Stomach (tissue), 8 donors: ENCODE measurements at regions not wholly inside any gene's neighbourhood (a gene's known extent, or its start where the extent isn't known, plus 50 kb on each side); places are given as distances from the start of the nearest gene placed in this dataset.

Experiments used
- DNase-seq, 2 donors: peaks; one replicate each; pipeline versions ENCODE4 v3.0.0 to v3.0.0-alpha.2; 2013 to 2019
- H3K27ac ChIP-seq, 5 donors: fragments of 200-600 bp in 4 of 5; sonication (generic) in 4 of 5; one replicate each; pipeline ENCODE4 v1.5.1; 2013 to 2019; ENCODE audit warnings: mild to moderate bottlenecking in 1 of 5, moderate library complexity in 1 of 5
- H3K27me3 ChIP-seq, 3 donors: fragments of 200-600 bp; sonication (generic); one replicate each; pipeline ENCODE4 v1.5.1; 2017 to 2019; ENCODE audit warnings: mixed run types in 1 of 3
- H3K36me3 ChIP-seq, 4 donors: fragments of 200-600 bp; sonication (generic); 1 replicate in 3 of 4; 2 replicates in 1 of 4; pipeline ENCODE4 v1.5.1; 2016 to 2019
- H3K4me1 ChIP-seq, 4 donors: fragments of 200-600 bp; sonication (generic); one replicate each; pipeline ENCODE4 v1.5.1; 2016 to 2019
- H3K4me3 ChIP-seq, 4 donors: fragments of 200-600 bp; sonication (generic) in 3 of 4; one replicate each; pipeline ENCODE4 v1.5.1; 2016 to 2019; ENCODE audit warnings: mild to moderate bottlenecking in 1 of 4
- H3K9me3 ChIP-seq, 4 donors: fragments of 200-600 bp; sonication (generic); one replicate each; pipeline ENCODE4 v1.5.1; 2016 to 2019
- EP300 ChIP-seq: sonication (generic); formaldehyde crosslinking; IDR thresholded peaks from one replicate; pipeline ENCODE4 v1.6.1; 2017; ENCODE audit warnings: antibody characterized with exemption
- POLR2A ChIP-seq, 4 donors: fragments of 450-650 bp; IDR thresholded peaks; one replicate each; pipeline ENCODE4 v1.6.1; 2016; ENCODE audit warnings: antibody characterized with exemption in 4 of 4, control low read depth in 2 of 4, mild to moderate bottlenecking in 1 of 4, moderate library complexity in 1 of 4
- POLR2AphosphoS5 ChIP-seq, 3 donors: sonication (generic); formaldehyde crosslinking; IDR thresholded peaks; one replicate each; pipeline ENCODE4 v1.6.1; 2016; ENCODE audit warnings: antibody characterized with exemption in 3 of 3
- WGBS, 5 donors: extraction: QIAGEN DNeasy Blood & Tissue Kit in 3 of 5; methylation state at CpG; one replicate each; pipeline versions ENCODE4 v1.1.5 to v1.1.7; 2013 to 2018; 5-methylcytosine and 5-hydroxymethylcytosine counted together
- intact Hi-C: fragments of 100-400 bp; cut with DNase I; formaldehyde crosslinking; loops from one replicate; pipeline ENCODE4 v1.15.1; 2023; ENCODE audit warnings: low total_unique reads
- TF ChIP-seq, protein P1 (sequence below), 7 experiments: fragments of 450-650 bp in 4 of 7; fragments of 200-600 bp in 3 of 7; sonication (generic) in 3 of 7; IDR thresholded peaks; one replicate each; pipeline ENCODE4 v1.5.1; 2016 to 2019; ENCODE audit warnings: antibody characterized with exemption in 7 of 7, control low read depth in 2 of 7, mild to moderate bottlenecking in 1 of 7
- donor health status: healthy with polysubstance abuse.
- donor health status: Bipolar disorder and iron deficiency.
- donor health status: healthy.

DNA sequence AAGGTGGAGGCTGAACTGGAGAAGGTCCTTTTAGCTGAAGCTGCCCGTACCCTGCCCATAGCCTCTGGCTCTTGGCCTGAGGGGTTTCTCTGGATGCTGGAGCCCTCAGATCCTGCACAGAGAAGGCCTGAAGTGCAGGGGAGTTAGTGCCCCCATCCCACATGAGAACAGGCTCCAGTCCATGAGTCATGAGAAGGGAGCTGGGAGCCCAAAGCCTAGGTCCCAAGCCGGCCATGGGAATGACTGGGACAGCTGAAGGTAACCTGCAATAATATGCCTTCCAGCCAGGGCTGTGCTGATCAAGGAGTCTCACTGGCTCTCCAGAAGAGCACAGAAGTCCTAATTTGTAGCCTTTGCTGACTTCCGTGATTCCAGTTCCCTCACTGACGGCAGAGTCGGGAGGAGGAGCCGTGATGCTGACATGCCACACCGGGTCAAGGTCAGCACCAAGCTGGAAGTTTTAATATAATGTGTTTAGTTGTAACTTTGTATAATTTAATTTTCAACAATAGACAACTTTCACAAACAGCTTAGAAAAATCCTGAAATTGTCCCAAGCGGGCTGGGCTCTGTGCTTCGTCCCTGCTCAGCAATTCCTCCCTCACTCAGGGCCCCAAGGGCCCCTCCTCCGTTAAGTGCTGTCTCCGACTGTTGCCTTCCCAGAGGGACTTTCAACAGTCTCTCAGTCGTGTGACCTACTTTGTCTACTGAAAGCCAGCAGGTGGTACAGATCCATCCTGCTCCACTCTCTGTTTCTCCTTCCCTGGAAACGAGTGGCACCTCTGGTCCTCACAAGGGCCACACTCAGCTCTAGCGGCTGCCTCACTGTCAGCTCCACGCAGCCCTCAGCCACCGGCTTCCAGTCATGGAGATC is 387.8 kb downstream of the GADD45G start:
- WGBS, 5 donors = 81 to 86% (median 83%) methylated on average over 16 of the region's 16 CpGs
- H3K9me3 ChIP-seq = no peaks in the 10 kb centered on the region
- TF ChIP-seq, protein P1, sequence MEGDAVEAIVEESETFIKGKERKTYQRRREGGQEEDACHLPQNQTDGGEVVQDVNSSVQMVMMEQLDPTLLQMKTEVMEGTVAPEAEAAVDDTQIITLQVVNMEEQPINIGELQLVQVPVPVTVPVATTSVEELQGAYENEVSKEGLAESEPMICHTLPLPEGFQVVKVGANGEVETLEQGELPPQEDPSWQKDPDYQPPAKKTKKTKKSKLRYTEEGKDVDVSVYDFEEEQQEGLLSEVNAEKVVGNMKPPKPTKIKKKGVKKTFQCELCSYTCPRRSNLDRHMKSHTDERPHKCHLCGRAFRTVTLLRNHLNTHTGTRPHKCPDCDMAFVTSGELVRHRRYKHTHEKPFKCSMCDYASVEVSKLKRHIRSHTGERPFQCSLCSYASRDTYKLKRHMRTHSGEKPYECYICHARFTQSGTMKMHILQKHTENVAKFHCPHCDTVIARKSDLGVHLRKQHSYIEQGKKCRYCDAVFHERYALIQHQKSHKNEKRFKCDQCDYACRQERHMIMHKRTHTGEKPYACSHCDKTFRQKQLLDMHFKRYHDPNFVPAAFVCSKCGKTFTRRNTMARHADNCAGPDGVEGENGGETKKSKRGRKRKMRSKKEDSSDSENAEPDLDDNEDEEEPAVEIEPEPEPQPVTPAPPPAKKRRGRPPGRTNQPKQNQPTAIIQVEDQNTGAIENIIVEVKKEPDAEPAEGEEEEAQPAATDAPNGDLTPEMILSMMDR (IDR thresholded peaks at IDR 0.05) = no peak
- TF ChIP-seq POLR2A (IDR thresholded peaks at IDR 0.05) (no peak), POLR2AphosphoS5 (IDR thresholded peaks at IDR 0.05) (no peak), EP300 (no peak)
- DNase-seq = no peak
- intact Hi-C loops = no loop called here
- no peaks in the 10 kb centered on the region for H3K36me3 ChIP-seq
- H3K27me3 ChIP-seq = no peaks in the 10 kb centered on the region
- peaks cover 6 to 48% (median 35%) of the 10 kb centered on the region in 4 donors for H3K4me1 ChIP-seq
- H3K27ac ChIP-seq = no peak overlapping the region
- no peak overlapping the region for H3K4me3 ChIP-seq

DNA sequence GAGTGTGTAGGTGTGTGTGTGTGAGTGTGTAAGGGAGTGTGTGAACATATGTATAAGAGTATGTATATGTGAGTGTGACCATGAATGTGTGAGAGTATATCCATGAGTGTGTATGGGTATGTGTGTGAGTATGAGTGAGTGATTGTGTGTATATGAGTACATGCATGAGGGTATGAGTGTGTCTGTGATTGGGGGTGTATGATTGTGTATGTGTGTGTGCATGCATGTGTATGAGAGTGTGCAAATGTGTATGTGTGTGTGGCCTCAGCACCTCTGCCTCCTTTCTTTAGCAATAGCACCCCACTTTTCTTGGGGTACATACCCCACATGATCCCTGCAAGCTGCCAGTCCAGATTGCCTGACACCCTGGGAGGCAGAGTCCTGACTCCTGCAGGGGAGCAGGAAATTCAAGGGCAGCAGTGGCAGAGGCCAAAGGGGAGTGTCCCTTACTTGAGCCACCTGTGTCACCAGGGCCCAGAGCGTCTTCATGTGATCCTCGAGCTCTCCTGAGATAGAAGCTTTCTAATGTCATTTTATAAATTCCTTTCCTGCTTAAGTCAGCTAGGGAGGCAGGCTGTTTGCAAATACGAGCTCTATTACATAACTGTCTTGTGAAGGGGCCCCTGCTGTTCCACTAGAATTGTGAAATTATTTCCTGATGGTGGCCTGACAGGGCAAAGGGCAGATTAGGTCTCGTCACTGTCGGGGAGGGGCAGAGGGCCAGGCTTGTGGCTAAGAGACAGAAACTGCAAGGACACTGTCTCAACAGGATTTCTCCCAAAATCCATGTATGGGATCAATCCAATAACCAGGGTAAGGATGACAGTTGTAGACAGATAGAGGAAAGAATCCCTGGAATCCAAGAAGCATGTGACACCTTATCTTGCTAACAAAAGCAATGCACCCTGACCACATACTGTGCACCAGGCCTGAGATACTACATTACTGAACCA is 389.1 kb downstream of the GADD45G start:
- WGBS, 5 donors = 31 to 39% (median 35%) methylated on average over 5 of the region's 5 CpGs
- peaks cover 6 to 56% (median 44%) of the 10 kb centered on the region in 4 donors for H3K4me1 ChIP-seq
- peak overlapping the region in 2 of 5 donors; percentile 26 to 51 for H3K27ac ChIP-seq
- H3K4me3 ChIP-seq = no peak overlapping the region
- no peaks in the 10 kb centered on the region for H3K36me3 ChIP-seq
- H3K27me3 ChIP-seq = no peaks in the 10 kb centered on the region
- TF ChIP-seq, protein P1 (IDR thresholded peaks at IDR 0.05) = no peak
- TF ChIP-seq POLR2AphosphoS5 (IDR thresholded peaks at IDR 0.05) (no peak), POLR2A (IDR thresholded peaks at IDR 0.05) (no peak), EP300 (no peak)
- DNase-seq = peak in 1 of 2 donors; percentile 44
- intact Hi-C loops = no loop called here
- H3K9me3 ChIP-seq = no peaks in the 10 kb centered on the region

DNA sequence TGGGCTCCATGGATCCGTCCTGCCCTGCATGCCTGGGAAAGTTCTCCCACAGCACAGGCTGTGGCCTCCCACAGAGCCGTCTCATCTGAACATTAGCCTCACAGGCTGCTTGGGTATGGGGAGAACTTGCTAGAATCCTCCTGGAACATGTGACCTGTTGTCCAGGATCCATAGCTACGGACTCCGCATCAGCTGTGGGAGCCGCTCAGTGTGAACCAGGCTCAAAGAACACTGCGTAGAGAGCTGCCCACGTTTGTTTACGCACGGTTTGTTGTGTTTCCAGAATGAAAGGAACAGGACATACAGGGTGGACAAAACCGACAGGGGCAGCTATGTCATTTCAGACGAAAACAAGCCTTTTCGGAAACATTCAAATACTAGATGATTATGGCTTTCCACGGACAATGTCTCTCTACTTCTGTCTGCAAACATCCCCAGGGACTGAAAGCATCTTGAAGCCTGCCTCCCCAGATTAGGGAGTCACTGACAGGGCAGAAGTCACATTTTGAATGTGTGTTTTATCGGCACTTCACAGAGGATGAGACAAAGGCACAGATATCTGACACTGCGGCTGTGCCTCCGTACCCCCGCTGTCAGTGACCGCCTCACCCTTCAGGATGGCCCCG is 390.3 kb downstream of the GADD45G start:
- peaks cover 16 to 62% (median 54%) of the 10 kb centered on the region in 4 donors for H3K4me1 ChIP-seq

More for the DNA sequence above, 390.3 kb downstream of the GADD45G start:
- 73 to 82% (median 80%) methylated on average over 19 of the region's 19 CpGs for WGBS, 5 donors
- Histone ChIP-seq H3K36me3 (no peaks in the 10 kb centered on the region), H3K9me3 (no peaks in the 10 kb centered on the region), H3K4me3 (no peak overlapping the region), H3K27ac (peak overlapping the region in 2 of 5 donors; percentile 2 to 35), H3K27me3 (no peaks in the 10 kb centered on the region)
- no peak for DNase-seq
- no peak for TF ChIP-seq EP300
- no peak for TF ChIP-seq POLR2A (IDR thresholded peaks at IDR 0.05)
- no peak for TF ChIP-seq POLR2AphosphoS5 (IDR thresholded peaks at IDR 0.05)
- TF ChIP-seq, protein P1 (IDR thresholded peaks at IDR 0.05) = no peak
- intact Hi-C loops = no loop called here
